ENCODE measurements at regions not wholly inside any gene's neighbourhood (a gene's known extent, or its start where the extent isn't known, plus 50 kb on each side); places are given as distances from the start of the nearest gene placed in this dataset.

GRCh38 chr10:2487921-2488320, 579.4 kb upstream of the PFKP start:
- no peak overlapping the region for H3K4me3 ChIP-seq (ENCODE audit: low read depth, low read length)
- ChIA-PET CTCF (no interaction called here), POLR2A (no interaction called here)
- H3K36me3 ChIP-seq (ENCODE audit: control insufficient read depth in 2 of 2, insufficient read depth in 1 of 2, low read length in 2 of 2) = no peaks in the 10 kb centered on the region
- no peaks in the 10 kb centered on the region for H3K4me1 ChIP-seq (ENCODE audit: control insufficient read depth, insufficient read depth, low read length)
- no peak overlapping the region for H3K27ac ChIP-seq (ENCODE audit: extremely low read depth, low read depth, low read length)
- no peaks in the 10 kb centered on the region for H3K9me3 ChIP-seq (ENCODE audit: control insufficient read depth, insufficient read depth, low read depth, low read length)
- no peak for TF ChIP-seq ZNF830 (tag by site-specific recombination; IDR thresholded peaks at IDR 0.05; ENCODE audit: low read depth)
- no peak for TF ChIP-seq ZNF521 (tag by site-specific recombination; IDR thresholded peaks at IDR 0.05)
- TF ChIP-seq ZNF133 (tag by site-specific recombination; IDR thresholded peaks at IDR 0.05) = no peak
- TF ChIP-seq, protein P1, sequence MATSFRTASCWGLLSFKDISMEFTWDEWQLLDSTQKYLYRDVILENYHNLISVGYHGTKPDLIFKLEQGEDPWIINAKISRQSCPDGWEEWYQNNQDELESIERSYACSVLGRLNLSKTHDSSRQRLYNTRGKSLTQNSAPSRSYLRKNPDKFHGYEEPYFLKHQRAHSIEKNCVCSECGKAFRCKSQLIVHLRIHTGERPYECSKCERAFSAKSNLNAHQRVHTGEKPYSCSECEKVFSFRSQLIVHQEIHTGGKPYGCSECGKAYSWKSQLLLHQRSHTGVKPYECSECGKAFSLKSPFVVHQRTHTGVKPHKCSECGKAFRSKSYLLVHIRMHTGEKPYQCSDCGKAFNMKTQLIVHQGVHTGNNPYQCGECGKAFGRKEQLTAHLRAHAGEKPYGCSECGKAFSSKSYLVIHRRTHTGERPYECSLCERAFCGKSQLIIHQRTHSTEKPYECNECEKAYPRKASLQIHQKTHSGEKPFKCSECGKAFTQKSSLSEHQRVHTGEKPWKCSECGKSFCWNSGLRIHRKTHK (tag by site-specific recombination; IDR thresholded peaks at IDR 0.05) = no peak
- TF ChIP-seq ZNF623 (tag by site-specific recombination; IDR thresholded peaks at IDR 0.05) = no peak
- TF ChIP-seq ZNF777 (tag by site-specific recombination; IDR thresholded peaks at IDR 0.05; ENCODE audit: borderline replicate concordance) = no peak
- no peak for TF ChIP-seq ZNF768 (tag by site-specific recombination; IDR thresholded peaks at IDR 0.05)
- no peak for TF ChIP-seq ZNF629 (tag by site-specific recombination; IDR thresholded peaks at IDR 0.05)
- TF ChIP-seq ZIC2 (tag by site-specific recombination; IDR thresholded peaks at IDR 0.05) = no peak

DNA sequence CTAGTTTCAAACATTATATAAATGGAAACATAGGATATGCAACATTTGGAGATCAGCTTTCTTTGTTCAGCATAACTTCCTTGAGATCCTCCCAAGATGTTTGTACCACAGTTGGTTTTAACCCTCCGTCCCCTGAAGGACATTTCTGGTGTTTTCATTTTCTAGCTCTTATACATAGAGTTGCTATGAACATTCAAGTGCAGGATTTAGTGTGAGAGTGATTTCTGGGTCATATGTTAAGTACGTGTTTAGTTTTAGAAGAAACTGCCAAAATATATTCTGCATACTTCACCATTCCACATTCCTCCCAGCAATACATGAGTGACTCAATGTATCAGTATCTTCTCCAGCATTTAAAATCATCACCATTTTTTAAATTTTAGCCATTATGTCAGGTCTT, 588.7 kb upstream of the PFKP start:
- H3K4me3 ChIP-seq (ENCODE audit: low read depth, low read length) = no peak overlapping the region
- no peaks in the 10 kb centered on the region for H3K36me3 ChIP-seq (ENCODE audit: control insufficient read depth in 2 of 2, insufficient read depth in 1 of 2, low read length in 2 of 2)
- CTCF ChIA-PET = interaction anchor here (0.6 kb wide), 1 partner anchor 15 kb away, joined by 4 read pairs; no protein-coding TSS in a partner anchor
- H3K27ac ChIP-seq (ENCODE audit: extremely low read depth, low read depth, low read length) = no peak overlapping the region
- no peak for TF ChIP-seq ZNF112 (tag by site-specific recombination; IDR thresholded peaks at IDR 0.05)
- TF ChIP-seq, protein P2, sequence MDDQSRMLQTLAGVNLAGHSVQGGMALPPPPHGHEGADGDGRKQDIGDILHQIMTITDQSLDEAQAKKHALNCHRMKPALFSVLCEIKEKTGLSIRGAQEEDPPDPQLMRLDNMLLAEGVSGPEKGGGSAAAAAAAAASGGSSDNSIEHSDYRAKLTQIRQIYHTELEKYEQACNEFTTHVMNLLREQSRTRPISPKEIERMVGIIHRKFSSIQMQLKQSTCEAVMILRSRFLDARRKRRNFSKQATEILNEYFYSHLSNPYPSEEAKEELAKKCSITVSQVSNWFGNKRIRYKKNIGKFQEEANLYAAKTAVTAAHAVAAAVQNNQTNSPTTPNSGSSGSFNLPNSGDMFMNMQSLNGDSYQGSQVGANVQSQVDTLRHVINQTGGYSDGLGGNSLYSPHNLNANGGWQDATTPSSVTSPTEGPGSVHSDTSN (CRISPR knock-in tag; IDR thresholded peaks at IDR 0.05) = no peak
- no peak for TF ChIP-seq FEZF1 (tag by site-specific recombination; IDR thresholded peaks at IDR 0.05)
- no peak for TF ChIP-seq ZNF394 (tag by site-specific recombination; IDR thresholded peaks at IDR 0.05; ENCODE audit: borderline replicate concordance)
- no peak for TF ChIP-seq ZNF350 (tag by site-specific recombination; IDR thresholded peaks at IDR 0.05)
- no peak for TF ChIP-seq ZNF548 (tag by site-specific recombination; IDR thresholded peaks at IDR 0.05)
- no peak for TF ChIP-seq ZBTB1 (tag by site-specific recombination; IDR thresholded peaks at IDR 0.05)
- no peak for TF ChIP-seq WT1 (tag by site-specific recombination; IDR thresholded peaks at IDR 0.05)
- TF ChIP-seq ZNF132 (tag by site-specific recombination; IDR thresholded peaks at IDR 0.05; ENCODE audit: borderline replicate concordance) = no peak
- TF ChIP-seq BCL6B (tag by site-specific recombination; IDR thresholded peaks at IDR 0.05) = no peak
- TF ChIP-seq KLF1 (tag by site-specific recombination; IDR thresholded peaks at IDR 0.05) = no peak
- TF ChIP-seq ZNF239 (tag by site-specific recombination; IDR thresholded peaks at IDR 0.05) = no peak
- no peak for TF ChIP-seq ZNF830 (tag by site-specific recombination; IDR thresholded peaks at IDR 0.05; ENCODE audit: low read depth)
- no peak for TF ChIP-seq ZNF248 (tag by site-specific recombination; IDR thresholded peaks at IDR 0.05)
- no peak for TF ChIP-seq ZNF530 (tag by site-specific recombination; IDR thresholded peaks at IDR 0.05; ENCODE audit: low read depth)
- no peak for TF ChIP-seq ZBTB21 (tag by site-specific recombination; IDR thresholded peaks at IDR 0.05)
- no peak for TF ChIP-seq ZXDB (tag by site-specific recombination; IDR thresholded peaks at IDR 0.05)
- no peak for TF ChIP-seq RBAK (tag by site-specific recombination; IDR thresholded peaks at IDR 0.05)
- H3K4me1 ChIP-seq (ENCODE audit: control insufficient read depth, insufficient read depth, low read length) = no peaks in the 10 kb centered on the region
- POLR2A ChIA-PET = no interaction called here
- no peaks in the 10 kb centered on the region for H3K9me3 ChIP-seq (ENCODE audit: control insufficient read depth, insufficient read depth, low read depth, low read length)
